RWPE1 (cell line): ENCODE measurements at regions not wholly inside any gene's neighbourhood (a gene's known extent, or its start where the extent isn't known, plus 50 kb on each side); places are given as distances from the start of the nearest gene placed in this dataset.

Experiments
- CTCF ChIA-PET: fragments of 350-600 bp; sonication (Branson Sonifier 250); formaldehyde crosslinking; extraction: SDS; loops from one replicate; lab custom pipeline; 2021; lab: Yijun Ruan, JAX
- POLR2A ChIA-PET: fragments of 400-600 bp; formaldehyde crosslinking; extraction: SDS; loops from one replicate; lab custom pipeline; 2020; ENCODE audit warnings: antibody characterized with exemption; ENCODE audit not compliant: low non-redundant PET; lab: Yijun Ruan, JAX
- DNase-seq: peaks from one replicate; pipeline ENCODE4 v3.0.0; 2012; ENCODE audit warnings: low spot score
- H3K27ac ChIP-seq: fragments of 450-650 bp; 2 replicates; pipeline ENCODE4 v1.5.1; 2017
- TF ChIP-seq, protein P1 (sequence below): fragments of 450-650 bp; conservative IDR thresholded peaks from 2 replicates; pipeline ENCODE4 v1.5.1; 2017; ENCODE audit warnings: low read depth, mild to moderate bottlenecking

DNA sequence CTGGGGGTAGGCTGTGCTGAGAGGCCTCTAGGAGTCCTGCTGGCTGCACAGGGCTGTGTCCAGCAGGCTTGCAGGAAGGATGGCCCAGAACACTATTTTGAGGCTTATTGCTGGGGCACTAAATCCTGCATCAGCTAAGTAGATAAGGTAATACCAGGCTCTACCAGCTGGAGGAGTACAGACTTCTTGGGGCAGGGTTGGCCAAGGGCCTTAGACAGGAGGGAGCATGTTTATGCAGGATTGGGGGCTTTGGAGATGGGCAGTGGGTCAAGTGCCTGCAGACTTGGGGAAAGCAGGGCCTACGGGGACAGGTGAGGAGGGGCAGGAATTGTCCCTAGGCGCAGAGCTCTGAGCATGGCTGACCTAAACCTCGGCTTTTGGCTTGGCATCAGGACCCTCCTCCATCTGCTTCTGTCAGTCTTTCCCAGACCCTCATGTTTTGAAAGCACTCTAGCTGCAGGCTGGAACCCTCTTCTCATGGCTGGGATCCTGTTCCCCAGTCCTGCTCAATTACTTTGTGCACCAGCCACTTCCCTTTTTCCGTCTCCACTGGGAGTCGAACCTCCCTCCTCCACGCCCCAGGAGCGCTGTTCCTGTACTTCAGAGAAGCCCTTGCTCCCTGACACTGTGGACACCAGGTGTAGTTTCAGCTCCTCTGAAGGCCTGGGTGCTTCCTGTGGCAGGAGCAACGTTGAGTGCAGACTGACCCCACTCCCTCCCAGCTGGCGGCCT, 61.0 kb upstream of the SPTLC1 start:
- no peak overlapping the region for H3K27ac ChIP-seq
- CTCF ChIA-PET = interaction anchor here (0.6 to 2.6 kb wide), 5 partner anchors 13 to 64 kb away, joined by 3 to 15 read pairs (median 7); no protein-coding TSS in a partner anchor
- POLR2A ChIA-PET = no interaction called here
- no peak for DNase-seq
- TF ChIP-seq, protein P1, sequence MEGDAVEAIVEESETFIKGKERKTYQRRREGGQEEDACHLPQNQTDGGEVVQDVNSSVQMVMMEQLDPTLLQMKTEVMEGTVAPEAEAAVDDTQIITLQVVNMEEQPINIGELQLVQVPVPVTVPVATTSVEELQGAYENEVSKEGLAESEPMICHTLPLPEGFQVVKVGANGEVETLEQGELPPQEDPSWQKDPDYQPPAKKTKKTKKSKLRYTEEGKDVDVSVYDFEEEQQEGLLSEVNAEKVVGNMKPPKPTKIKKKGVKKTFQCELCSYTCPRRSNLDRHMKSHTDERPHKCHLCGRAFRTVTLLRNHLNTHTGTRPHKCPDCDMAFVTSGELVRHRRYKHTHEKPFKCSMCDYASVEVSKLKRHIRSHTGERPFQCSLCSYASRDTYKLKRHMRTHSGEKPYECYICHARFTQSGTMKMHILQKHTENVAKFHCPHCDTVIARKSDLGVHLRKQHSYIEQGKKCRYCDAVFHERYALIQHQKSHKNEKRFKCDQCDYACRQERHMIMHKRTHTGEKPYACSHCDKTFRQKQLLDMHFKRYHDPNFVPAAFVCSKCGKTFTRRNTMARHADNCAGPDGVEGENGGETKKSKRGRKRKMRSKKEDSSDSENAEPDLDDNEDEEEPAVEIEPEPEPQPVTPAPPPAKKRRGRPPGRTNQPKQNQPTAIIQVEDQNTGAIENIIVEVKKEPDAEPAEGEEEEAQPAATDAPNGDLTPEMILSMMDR = no peak

DNA sequence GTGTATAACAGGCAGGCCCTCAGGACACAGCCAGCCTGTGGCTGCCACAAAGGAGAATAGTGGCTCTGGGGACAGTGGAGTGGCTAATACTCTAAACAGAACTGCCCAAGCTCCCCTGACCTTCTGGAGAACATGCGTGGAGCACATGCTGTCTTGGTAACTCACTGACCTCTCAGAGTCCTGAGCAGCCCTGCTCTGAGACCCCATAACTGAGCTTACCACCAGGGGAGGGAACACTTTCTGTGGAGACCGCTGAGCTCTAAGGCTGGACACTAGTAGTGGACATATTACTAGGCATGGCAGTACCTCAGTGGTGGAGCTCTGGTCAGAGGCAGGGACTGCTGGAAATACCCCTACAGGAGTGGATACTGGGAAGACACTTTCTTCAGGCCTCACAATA, 60.2 kb upstream of the SPTLC1 start:
- POLR2A ChIA-PET = no interaction called here
- TF ChIP-seq, protein P1 = no peak
- no peak for DNase-seq
- H3K27ac ChIP-seq = no peak overlapping the region
- CTCF ChIA-PET = interaction anchor here (0.7 to 2.6 kb wide), 3 partner anchors 12 to 38 kb away, joined by 3 to 15 read pairs (median 3); no protein-coding TSS in a partner anchor

GRCh38 chr9:92173318-92173717, 58.1 kb upstream of the SPTLC1 start:
- ChIA-PET CTCF (no interaction called here), POLR2A (no interaction called here)
- DNase-seq = no peak
- H3K27ac ChIP-seq = no peak overlapping the region
- TF ChIP-seq, protein P1 = no peak

DNA sequence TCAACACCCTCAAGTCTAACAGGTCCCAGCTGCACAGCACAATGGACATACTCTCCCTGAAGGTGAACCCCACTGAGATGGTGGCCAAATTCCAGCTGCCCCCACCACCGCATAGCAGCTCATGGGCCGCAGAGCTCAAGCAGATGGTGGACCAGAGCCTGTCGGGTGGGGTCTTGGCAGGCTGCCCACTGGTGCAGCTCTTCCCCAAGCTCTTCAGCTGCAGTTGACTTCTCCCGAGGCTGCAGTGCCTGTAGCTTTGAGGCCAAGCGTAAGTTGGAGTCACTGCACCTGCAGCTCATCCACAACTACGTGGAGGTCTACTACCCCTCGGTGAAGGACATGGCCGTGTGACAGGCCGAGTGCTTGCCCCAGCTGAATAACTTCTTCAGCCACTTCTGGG, 56.6 kb upstream of the SPTLC1 start:
- DNase-seq = no peak
- TF ChIP-seq, protein P1 = no peak
- ChIA-PET POLR2A (no interaction called here), CTCF (interaction anchor here (0.7 to 1.9 kb wide), 3 partner anchors 8 to 76 kb away, joined by 3 to 8 read pairs (median 4); no protein-coding TSS in a partner anchor)
- H3K27ac ChIP-seq = no peak overlapping the region

GRCh38 chr9:92171281-92171680, 56.1 kb upstream of the SPTLC1 start:
- TF ChIP-seq, protein P1 = no peak
- ChIA-PET POLR2A (no interaction called here), CTCF (interaction anchor here (0.7 to 1.9 kb wide), 3 partner anchors 9 to 76 kb away, joined by 3 to 8 read pairs (median 4); no protein-coding TSS in a partner anchor)
- no peak overlapping the region for H3K27ac ChIP-seq
- no peak for DNase-seq

GRCh38 chr9:92170848-92171247, 55.6 kb upstream of the SPTLC1 start:
- ChIA-PET POLR2A (no interaction called here), CTCF (interaction anchor here (0.7 to 1.9 kb wide), 2 partner anchors 31 to 75 kb away, joined by 3 to 8 read pairs; no protein-coding TSS in a partner anchor)
- H3K27ac ChIP-seq = no peak overlapping the region
- TF ChIP-seq, protein P1 = no peak
- DNase-seq = no peak
